ENCODE measurements at regions not wholly inside any gene's neighbourhood (a gene's known extent, or its start where the extent isn't known, plus 50 kb on each side); places are given as distances from the start of the nearest gene placed in this dataset.

DNA sequence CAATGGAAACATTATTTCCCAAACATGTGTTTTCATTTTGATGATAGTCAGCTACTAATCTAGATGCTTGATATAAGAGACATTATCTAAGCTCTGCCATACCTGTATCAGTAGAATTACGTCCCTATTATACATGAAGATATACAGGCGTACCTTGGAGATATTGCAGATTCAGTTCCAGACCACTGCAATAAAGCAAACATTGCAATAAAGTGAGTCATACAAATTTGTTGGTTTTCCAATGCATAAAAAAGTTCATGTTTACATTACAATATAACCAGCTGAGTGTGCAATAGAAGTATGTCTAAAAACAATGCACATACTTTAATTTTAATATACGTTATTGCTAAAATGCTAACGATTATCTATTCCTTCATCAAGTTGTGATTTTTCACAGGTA lies 236.0 kb upstream of the ZNF717 start:
- no peaks in the 10 kb centered on the region for H3K27me3 Mint-ChIP-seq (ENCODE audit: unreplicated experiment)
- TF ChIP-seq, protein P1, sequence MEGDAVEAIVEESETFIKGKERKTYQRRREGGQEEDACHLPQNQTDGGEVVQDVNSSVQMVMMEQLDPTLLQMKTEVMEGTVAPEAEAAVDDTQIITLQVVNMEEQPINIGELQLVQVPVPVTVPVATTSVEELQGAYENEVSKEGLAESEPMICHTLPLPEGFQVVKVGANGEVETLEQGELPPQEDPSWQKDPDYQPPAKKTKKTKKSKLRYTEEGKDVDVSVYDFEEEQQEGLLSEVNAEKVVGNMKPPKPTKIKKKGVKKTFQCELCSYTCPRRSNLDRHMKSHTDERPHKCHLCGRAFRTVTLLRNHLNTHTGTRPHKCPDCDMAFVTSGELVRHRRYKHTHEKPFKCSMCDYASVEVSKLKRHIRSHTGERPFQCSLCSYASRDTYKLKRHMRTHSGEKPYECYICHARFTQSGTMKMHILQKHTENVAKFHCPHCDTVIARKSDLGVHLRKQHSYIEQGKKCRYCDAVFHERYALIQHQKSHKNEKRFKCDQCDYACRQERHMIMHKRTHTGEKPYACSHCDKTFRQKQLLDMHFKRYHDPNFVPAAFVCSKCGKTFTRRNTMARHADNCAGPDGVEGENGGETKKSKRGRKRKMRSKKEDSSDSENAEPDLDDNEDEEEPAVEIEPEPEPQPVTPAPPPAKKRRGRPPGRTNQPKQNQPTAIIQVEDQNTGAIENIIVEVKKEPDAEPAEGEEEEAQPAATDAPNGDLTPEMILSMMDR (IDR thresholded peaks at IDR 0.05): no peak
- no peak overlapping the region for H3K4me3 Mint-ChIP-seq (ENCODE audit: unreplicated experiment)
- H3K4me1 Mint-ChIP-seq (ENCODE audit: unreplicated experiment): peaks cover 23% of the 10 kb centered on the region
- H3K27ac Mint-ChIP-seq (ENCODE audit: unreplicated experiment): no peak overlapping the region
- peaks cover 14% of the 10 kb centered on the region for H3K9me3 Mint-ChIP-seq (ENCODE audit: unreplicated experiment)
- H3K36me3 Mint-ChIP-seq (ENCODE audit: unreplicated experiment): no peaks in the 10 kb centered on the region
- DNase-seq (ENCODE audit: extremely low spot score, unreplicated experiment): no peak

GRCh38 chr3:76024640-76025039 lies 239.3 kb upstream of the ZNF717 start:
- peaks cover 35% of the 10 kb centered on the region for H3K4me1 Mint-ChIP-seq (ENCODE audit: unreplicated experiment)
- H3K9me3 Mint-ChIP-seq (ENCODE audit: unreplicated experiment): peaks cover 14% of the 10 kb centered on the region
- no peaks in the 10 kb centered on the region for H3K36me3 Mint-ChIP-seq (ENCODE audit: unreplicated experiment)
- H3K4me3 Mint-ChIP-seq (ENCODE audit: unreplicated experiment): no peak overlapping the region
- H3K27me3 Mint-ChIP-seq (ENCODE audit: unreplicated experiment): no peaks in the 10 kb centered on the region
- no peak for DNase-seq (ENCODE audit: extremely low spot score, unreplicated experiment)
- H3K27ac Mint-ChIP-seq (ENCODE audit: unreplicated experiment): no peak overlapping the region
- TF ChIP-seq, protein P1 (IDR thresholded peaks at IDR 0.05): peak; percentile 67

- TF ChIP-seq, protein P1 (IDR thresholded peaks at IDR 0.05): no peak
- H3K4me3 Mint-ChIP-seq (ENCODE audit: unreplicated experiment): no peak overlapping the region
- no peaks in the 10 kb centered on the region for H3K27me3 Mint-ChIP-seq (ENCODE audit: unreplicated experiment)
- no peak for DNase-seq (ENCODE audit: extremely low spot score, unreplicated experiment)
- peaks cover 14% of the 10 kb centered on the region for H3K9me3 Mint-ChIP-seq (ENCODE audit: unreplicated experiment)
- H3K36me3 Mint-ChIP-seq (ENCODE audit: unreplicated experiment): no peaks in the 10 kb centered on the region
- H3K4me1 Mint-ChIP-seq (ENCODE audit: unreplicated experiment): peaks cover 35% of the 10 kb centered on the region
- no peak overlapping the region for H3K27ac Mint-ChIP-seq (ENCODE audit: unreplicated experiment)
Observed at GRCh38 chr3:76025561-76025960, 240.2 kb upstream of the ZNF717 start.

DNA sequence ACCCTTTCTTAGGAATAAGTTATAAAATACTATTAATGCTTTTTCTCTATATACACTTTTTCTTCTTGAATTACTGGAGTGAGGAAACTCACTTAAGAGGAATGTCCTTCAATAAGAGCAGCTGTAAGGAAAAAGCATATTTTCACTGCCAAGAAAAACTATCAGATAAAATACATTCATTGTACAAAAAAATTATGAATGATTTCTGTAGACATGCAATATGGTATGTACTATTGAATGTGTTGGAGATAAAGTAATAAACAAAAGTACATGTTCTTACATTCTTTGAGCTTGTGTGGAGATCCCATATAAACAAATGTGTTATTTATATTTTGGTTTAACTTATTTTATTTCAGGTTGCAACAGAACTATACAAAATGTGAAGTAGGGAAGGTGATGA lies 241.0 kb upstream of the ZNF717 start:
- Mint-ChIP-seq H3K27me3 (ENCODE audit: unreplicated experiment) (no peaks in the 10 kb centered on the region), H3K4me3 (ENCODE audit: unreplicated experiment) (no peak overlapping the region)

DNA sequence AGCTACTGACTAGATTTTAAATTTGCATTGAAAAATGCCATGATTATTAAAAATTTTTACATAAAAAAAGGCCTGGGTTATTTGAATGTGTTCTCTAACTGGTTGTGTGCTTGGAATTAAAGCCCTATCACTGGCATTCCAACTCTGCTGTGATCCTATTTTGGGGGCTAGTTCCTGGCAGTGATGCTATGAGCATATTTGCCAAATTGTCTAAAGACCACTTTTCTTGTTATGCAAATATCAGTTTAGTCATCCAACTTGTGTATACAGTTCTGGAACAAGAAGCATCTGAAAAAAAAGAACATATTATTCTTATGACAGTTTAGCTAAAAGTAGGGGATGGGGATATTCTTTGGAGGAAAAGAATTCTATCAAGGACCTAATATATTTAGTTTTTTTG lies 243.4 kb upstream of the ZNF717 start:
- no peaks in the 10 kb centered on the region for H3K36me3 Mint-ChIP-seq (ENCODE audit: unreplicated experiment)
- peaks cover 24% of the 10 kb centered on the region for H3K4me1 Mint-ChIP-seq (ENCODE audit: unreplicated experiment)
- peaks cover 6% of the 10 kb centered on the region for H3K9me3 Mint-ChIP-seq (ENCODE audit: unreplicated experiment)
- TF ChIP-seq, protein P1 (IDR thresholded peaks at IDR 0.05): no peak
- H3K27ac Mint-ChIP-seq (ENCODE audit: unreplicated experiment): no peak overlapping the region
- H3K4me3 Mint-ChIP-seq (ENCODE audit: unreplicated experiment): no peak overlapping the region
- DNase-seq (ENCODE audit: extremely low spot score, unreplicated experiment): no peak
- no peaks in the 10 kb centered on the region for H3K27me3 Mint-ChIP-seq (ENCODE audit: unreplicated experiment)

More for the DNA sequence above, 241.0 kb upstream of the ZNF717 start:
- Mint-ChIP-seq H3K36me3 (ENCODE audit: unreplicated experiment) (no peaks in the 10 kb centered on the region), H3K4me1 (ENCODE audit: unreplicated experiment) (peaks cover 28% of the 10 kb centered on the region), H3K9me3 (ENCODE audit: unreplicated experiment) (peaks cover 14% of the 10 kb centered on the region), H3K27ac (ENCODE audit: unreplicated experiment) (peak overlapping the region; percentile 66)
- no peak for DNase-seq (ENCODE audit: extremely low spot score, unreplicated experiment)
- TF ChIP-seq, protein P1 (IDR thresholded peaks at IDR 0.05): no peak

All from osteocyte (in vitro differentiated cells).